ENCODE measurements at regions not wholly inside any gene's neighbourhood (a gene's known extent, or its start where the extent isn't known, plus 50 kb on each side); places are given as distances from the start of the nearest gene placed in this dataset.

DNA sequence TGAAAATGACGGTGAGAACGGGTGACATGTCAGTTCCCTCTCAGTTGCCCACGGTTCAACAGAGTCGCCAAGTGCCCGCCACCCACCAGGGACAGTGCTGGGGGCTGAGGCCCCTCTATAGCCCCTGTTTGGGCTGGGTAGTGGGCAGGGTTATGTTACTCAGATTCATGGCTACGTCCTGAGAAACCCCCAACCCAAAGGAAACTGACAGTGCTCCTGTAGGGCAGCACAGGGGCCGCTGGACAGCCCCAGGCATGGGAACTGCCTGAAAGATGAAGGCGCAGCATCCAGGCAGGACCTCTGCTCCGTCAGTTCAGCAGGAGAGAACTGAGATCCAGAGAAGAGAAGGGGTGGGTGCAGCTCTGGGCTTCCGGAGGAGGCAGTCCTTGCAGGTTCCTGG lies 118.9 kb upstream of the PMEPA1 start:
- TF ChIP-seq, protein P1, sequence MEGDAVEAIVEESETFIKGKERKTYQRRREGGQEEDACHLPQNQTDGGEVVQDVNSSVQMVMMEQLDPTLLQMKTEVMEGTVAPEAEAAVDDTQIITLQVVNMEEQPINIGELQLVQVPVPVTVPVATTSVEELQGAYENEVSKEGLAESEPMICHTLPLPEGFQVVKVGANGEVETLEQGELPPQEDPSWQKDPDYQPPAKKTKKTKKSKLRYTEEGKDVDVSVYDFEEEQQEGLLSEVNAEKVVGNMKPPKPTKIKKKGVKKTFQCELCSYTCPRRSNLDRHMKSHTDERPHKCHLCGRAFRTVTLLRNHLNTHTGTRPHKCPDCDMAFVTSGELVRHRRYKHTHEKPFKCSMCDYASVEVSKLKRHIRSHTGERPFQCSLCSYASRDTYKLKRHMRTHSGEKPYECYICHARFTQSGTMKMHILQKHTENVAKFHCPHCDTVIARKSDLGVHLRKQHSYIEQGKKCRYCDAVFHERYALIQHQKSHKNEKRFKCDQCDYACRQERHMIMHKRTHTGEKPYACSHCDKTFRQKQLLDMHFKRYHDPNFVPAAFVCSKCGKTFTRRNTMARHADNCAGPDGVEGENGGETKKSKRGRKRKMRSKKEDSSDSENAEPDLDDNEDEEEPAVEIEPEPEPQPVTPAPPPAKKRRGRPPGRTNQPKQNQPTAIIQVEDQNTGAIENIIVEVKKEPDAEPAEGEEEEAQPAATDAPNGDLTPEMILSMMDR (IDR thresholded peaks at IDR 0.05), result no peak
- TF ChIP-seq POLR2A (IDR thresholded peaks at IDR 0.05), result no peak

Data from esophagus squamous epithelium (tissue), 4 donors.